SU-DHL-6 (cell line): ENCODE measurements at regions not wholly inside any gene's neighbourhood (a gene's known extent, or its start where the extent isn't known, plus 50 kb on each side); places are given as distances from the start of the nearest gene placed in this dataset.

Source experiments
- EZH2phosphoT487 ChIP-seq: fragments of 200-600 bp; sonication (generic), shearing (Covaris generic); conservative IDR thresholded peaks from 2 replicates; pipeline ENCODE4 v1.6.1; 2018; ENCODE audit warnings: mild to moderate bottlenecking, antibody characterized with exemption, low read length, moderate library complexity, mixed read lengths
- TF ChIP-seq, protein P1 (sequence below): fragments of 200-600 bp; sonication (generic); IDR thresholded peaks from one replicate; pipeline ENCODE4 v1.5.1; 2017; ENCODE audit warnings: antibody characterized with exemption, mild to moderate bottlenecking, low read length, moderate library complexity; ENCODE audit not compliant: insufficient read depth, poor library complexity, severe bottlenecking

- TF ChIP-seq, protein P1, sequence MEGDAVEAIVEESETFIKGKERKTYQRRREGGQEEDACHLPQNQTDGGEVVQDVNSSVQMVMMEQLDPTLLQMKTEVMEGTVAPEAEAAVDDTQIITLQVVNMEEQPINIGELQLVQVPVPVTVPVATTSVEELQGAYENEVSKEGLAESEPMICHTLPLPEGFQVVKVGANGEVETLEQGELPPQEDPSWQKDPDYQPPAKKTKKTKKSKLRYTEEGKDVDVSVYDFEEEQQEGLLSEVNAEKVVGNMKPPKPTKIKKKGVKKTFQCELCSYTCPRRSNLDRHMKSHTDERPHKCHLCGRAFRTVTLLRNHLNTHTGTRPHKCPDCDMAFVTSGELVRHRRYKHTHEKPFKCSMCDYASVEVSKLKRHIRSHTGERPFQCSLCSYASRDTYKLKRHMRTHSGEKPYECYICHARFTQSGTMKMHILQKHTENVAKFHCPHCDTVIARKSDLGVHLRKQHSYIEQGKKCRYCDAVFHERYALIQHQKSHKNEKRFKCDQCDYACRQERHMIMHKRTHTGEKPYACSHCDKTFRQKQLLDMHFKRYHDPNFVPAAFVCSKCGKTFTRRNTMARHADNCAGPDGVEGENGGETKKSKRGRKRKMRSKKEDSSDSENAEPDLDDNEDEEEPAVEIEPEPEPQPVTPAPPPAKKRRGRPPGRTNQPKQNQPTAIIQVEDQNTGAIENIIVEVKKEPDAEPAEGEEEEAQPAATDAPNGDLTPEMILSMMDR, result no peak
- no peak for TF ChIP-seq EZH2phosphoT487
Observed at GRCh38 chr21:15278279-15278678, 213.5 kb upstream of the NRIP1 start.
